Left ventricle myocardium superior (tissue), 1 donor: ENCODE measurements at regions not wholly inside any gene's neighbourhood (a gene's known extent, or its start where the extent isn't known, plus 50 kb on each side); places are given as distances from the start of the nearest gene placed in this dataset.

Experiments
- ATAC-seq: fragments of 200-7000 bp; cut with Tn5 transposase; one replicate; pipeline ENCODE4 v1.9.1; 2020; ENCODE audit warnings: mild to moderate bottlenecking, moderate library complexity
- DNase-seq: peaks from one replicate; pipeline ENCODE4 v3.0.0-alpha.2; 2020
- intact Hi-C: fragments of 100-400 bp; cut with micrococcal nuclease; formaldehyde crosslinking; loops from one replicate; pipeline ENCODE4 v1.11.0; 2022
- donor health status: DM: no; HTN: yes; CAD: no; lungs with severe emphysema.

DNA sequence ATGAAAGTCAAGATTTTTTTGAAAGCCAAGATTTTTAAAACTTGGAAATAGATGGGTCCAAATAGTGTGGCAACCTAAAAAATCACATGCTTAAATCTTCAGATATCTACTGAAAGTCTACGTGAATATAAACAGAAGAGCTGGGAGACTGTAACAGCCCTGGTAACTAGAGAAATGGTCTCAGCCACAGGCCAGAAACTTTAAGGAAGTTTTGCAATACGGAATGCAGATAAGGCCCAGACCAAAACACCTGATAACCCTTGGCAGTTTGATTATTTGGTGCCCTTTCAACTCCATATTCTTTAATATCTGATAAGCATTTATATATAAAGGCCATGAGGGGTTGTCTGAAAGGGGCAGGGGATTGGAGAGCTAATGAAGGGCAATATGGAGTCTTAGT is 537.3 kb upstream of the TGFBR2 start:
- intact Hi-C loops = no loop called here
- DNase-seq (no peak), ATAC-seq (no peak)

DNA sequence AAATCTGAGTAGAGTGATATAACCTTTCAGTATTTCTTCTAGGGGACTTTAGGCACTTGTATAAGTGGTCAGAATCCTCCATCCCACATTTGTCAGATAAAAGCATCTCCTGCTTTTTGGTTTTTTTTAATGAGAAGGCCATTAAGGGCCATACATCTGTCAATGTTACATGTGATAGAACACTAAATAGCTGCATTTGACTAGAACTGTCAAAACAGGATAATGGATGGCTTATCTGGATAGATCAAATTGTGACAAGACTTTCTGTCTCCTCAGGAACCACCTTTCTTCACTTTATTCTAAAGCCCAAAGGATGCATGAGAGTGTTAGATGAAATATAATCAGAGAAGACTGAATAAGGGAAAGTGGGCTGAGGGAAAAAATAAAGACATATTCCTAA is 533.4 kb upstream of the TGFBR2 start:
- intact Hi-C loops = no loop called here
- DNase-seq (no peak), ATAC-seq (no peak)

DNA sequence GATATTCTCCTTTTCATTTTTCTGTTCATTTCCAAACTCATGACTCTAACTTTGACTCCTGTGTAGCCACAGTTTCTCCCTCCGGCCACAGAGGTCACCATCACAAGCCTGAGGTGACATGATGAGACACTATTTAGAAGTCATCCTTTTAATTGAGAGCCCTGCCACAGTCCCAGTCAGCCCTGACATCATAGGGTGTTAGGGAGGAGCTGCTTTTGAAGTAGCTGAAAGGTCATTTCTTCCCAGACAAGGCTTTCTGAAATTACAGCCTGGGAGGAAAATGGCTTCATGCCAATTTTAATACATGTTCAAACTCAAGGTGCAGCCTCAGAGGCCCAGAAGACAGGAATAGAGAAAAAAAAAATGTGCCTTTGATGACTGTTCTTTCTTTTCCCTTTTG is 532.8 kb upstream of the TGFBR2 start:
- DNase-seq = no peak
- intact Hi-C loops = no loop called here
- no peak for ATAC-seq

DNA sequence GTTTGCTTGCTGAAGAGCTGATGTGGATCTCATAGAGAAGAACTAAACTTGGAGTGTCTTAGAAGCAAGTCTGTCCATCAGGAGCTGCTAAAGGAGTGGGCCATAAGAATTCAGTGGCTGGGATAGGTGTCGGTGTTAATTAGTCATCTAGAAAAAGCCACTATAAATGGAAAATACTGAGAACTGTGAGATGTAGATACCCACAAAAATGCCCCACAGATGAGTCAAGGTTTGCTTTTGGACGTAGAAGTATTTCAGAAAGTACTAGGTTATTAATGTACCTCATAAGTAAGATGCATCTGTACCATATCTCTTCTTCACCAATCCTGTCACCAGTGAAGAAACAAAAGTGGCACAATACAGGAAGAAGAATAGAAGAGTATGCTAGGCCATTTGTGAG is 530.9 kb upstream of the TGFBR2 start:
- DNase-seq (no peak), ATAC-seq (no peak)
- intact Hi-C loops = no loop called here

DNA sequence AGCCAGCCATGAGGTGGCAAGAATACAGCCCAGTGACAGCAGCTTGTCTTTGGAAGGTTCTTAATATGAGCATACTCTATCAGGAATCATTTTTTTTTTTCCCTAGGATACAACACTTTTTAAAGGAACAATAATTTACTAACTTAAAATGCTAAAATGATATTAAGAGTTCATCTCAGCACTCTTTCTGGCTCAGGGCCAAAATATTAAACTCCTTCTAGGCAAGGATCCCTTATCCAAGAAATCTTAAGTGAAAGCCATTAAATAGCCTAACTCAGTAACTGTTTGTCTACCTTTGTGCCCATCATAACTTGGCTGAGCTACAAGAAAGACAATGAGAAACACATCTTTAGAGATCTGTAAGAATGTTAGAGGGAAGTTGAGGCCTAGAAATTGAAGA is 529.5 kb upstream of the TGFBR2 start:
- no peak for DNase-seq
- intact Hi-C loops = no loop called here
- ATAC-seq = no peak

DNA sequence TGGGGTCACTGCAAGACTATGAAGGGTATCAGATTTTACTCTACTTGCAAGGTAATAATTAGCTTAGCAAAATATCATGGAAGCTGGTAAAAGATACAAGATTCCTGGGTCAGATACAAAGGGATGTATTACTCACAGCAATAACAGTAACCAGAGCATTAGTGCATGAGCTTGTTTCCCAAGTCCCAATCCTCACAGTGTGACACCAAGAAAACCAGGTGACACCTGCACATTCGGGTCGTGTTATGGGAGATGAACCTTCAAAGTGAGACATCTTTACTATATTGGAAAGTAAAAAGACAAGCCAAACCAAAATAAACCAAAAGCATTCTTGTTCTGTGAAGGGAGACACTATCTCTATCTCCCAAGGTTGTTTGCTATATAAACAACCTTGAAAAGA is 528.7 kb upstream of the TGFBR2 start:
- no peak for ATAC-seq
- intact Hi-C loops = no loop called here
- DNase-seq = no peak

DNA sequence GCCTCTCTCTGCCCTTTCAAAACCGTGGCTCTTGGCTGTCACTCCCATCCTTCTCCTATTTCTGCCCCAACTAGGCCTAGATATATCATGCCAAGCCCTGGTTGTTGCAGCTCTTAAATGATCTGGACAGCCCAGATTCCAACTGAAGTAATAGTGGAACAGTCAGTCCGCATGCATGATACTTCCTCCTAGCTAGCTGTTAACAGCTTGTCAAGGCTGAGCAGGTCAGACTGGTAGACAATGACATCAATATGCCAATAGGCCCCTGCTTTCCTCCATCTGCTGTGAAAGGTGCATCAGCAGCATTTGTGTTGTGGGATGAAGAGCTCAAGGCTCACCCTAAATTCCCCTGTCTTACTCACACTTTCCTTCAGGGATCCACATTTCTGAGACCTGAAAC is 527.7 kb upstream of the TGFBR2 start:
- intact Hi-C loops = no loop called here
- no peak for DNase-seq
- peak; percentile 38 for ATAC-seq

DNA sequence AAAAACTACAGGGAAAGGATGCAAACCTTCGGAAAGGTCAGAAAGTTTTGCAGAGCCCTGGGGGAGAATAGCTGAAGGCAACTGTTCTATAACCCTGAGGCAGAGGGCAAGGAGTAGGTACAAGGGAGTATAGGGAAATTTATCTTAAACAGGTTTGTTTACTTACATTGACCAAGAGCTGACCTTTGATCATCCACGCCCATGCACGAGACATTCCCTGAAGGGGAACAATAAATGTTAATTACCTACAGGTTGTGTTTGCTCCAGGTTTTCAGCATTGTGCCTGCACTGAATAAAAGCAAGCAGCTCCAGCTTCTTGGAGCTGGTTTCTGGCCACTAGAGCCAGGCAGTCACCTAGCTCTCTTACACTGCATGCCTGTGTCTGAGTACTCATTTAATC is 524.5 kb upstream of the TGFBR2 start:
- ATAC-seq (no peak), DNase-seq (no peak)
- intact Hi-C loops = no loop called here

DNA sequence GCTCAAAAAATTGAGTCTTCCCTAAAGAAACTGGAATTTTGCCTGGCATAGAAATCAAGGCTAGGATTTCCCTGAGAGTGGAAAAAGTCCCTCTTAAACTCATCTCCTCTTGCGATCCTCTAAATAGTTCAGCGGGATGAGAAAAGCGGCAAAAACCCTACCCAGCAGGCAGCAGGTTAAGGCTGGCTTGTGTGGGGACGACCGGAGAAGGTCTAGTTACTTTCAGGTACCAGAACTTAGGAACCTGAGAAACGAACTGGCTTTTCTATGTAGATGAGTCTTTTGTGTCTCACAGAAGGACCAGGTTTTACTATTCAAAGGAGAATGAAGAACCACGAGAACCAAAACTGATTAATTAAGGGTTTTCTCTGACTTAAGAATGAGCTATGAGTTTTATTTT is 523.7 kb upstream of the TGFBR2 start:
- ATAC-seq (no peak), DNase-seq (no peak)
- intact Hi-C loops = no loop called here

DNA sequence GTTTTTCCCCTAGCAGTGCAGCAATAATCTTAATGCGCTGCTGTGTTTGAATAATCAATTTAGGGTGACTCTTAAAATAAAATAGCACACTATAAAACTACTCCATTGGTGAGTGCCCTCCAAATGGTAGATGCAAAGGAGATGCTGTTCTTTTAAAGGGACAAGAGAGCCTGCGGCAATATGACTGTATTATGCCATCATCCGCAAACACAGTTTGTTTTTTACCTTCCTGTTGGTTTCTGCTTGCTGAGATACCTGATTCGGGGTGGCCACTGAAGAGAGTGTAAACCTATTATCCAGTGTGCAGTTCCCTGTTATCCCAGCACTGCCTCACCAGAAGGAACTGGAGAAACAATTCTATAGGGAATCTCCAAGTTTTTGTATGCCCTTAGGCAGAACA is 523.1 kb upstream of the TGFBR2 start:
- no peak for ATAC-seq
- DNase-seq = no peak
- intact Hi-C loops = no loop called here

DNA sequence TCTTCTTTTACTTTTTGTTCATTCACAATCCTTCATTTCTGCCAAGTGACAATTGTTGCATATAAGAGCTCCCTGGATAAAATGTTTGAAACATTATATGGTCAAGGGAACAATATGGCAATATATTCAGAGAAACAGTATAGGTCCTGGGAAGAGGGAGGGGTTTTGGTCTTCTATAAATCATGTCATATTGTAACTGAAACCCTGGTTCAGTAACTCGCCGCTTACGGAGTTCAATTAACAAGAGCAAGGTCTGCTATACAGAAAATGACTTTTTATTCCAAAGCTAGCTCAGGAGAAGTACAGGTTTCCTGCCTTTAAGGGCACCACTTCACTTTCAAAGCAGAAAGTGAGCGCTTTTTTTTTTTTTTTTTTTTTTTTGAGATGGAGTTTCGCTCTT is 522.1 kb upstream of the TGFBR2 start:
- intact Hi-C loops = no loop called here
- DNase-seq (no peak), ATAC-seq (no peak)

DNA sequence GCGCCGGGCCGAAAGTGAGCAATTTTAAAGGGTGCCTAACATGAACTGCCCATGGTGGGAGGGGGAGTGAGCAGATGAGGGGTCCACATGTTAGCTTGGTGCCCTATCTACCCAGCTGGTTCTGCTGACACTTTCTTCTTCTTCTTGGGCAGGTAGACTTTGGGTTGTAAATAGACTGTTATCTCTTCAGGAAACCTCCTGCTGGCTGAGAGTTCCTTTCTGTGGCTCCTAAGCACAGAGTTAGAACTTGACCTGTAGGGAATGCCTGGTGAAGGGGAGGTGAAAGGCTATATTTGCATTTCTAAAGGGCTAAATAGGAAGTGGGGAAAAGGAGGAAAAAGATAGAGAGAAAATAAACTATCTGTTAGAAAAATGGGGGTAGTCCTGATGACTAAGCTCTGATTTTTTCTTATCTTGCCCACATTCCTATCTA is 521.4 kb upstream of the TGFBR2 start:
- intact Hi-C loops = no loop called here
- ATAC-seq (no peak), DNase-seq (no peak)

DNA sequence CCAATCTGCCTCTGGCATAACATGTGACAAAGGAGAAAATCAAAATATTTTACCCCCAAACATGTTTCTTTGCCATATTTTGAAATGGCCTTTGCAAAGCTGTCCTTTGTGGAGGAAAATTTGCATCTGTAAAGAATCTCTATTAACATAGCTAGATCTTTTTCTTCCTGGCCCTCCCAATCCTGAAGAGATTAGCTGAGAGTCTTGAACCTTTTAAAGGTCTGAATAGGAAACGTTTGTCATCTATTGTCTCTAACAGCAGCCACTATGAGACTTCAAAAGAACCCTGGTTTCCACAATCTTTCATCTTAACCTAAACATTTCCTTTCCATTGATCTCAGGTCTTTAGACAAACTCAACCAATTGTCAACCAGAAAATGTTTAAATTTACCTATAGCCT is 520.9 kb upstream of the TGFBR2 start:
- no peak for DNase-seq
- intact Hi-C loops = no loop called here
- no peak for ATAC-seq

DNA sequence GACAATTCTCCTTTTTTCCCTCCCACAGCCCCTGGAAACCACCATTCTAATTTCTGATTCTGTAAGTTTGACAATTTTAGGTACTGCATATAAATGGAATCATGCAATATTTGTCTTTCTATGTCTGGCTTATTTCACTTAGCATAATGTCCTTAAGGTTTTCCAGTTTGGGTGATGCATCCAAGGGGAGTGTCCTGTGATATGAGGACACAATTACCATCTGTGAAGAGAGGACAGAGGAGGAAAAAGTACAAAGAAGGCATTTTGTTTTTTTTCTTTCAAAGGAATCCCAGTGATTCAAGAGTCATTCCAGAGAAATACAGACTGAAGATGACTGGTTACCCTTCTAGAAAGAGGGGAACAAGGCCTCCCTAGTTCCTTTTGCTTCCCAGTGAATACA is 514.7 kb upstream of the TGFBR2 start:
- intact Hi-C loops = no loop called here
- ATAC-seq (no peak), DNase-seq (no peak)

DNA sequence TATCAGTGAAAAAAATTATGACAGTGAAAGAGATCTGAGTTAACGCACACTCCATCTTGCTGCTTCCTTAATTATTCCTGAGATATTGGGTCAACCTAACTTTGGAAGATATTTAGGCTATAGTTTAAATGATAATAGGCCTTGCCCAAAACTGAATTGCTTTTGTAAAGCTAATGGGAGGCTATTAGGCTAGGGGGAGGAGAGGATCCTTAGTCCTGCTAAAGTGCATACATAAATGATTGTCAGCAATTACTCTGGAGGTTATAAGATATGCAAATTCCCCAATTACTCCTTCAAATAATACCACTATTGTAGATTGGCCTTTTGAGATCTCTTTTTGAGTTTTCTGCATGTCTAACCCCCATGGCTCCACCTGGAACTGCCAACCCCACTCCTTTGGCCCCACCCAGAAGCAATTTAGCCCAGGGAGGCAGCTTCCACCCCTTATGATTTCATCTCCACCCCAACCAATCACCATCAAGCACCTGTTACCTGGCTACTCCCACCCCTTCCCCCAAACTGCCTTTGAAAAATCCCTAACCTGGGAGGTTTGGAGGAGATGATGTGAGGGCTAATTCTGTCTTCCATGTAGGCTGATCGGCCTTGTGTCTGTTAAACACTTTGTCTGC is 509.3 kb upstream of the TGFBR2 start:
- DNase-seq (no peak), ATAC-seq (no peak)
- intact Hi-C loops = no loop called here

DNA sequence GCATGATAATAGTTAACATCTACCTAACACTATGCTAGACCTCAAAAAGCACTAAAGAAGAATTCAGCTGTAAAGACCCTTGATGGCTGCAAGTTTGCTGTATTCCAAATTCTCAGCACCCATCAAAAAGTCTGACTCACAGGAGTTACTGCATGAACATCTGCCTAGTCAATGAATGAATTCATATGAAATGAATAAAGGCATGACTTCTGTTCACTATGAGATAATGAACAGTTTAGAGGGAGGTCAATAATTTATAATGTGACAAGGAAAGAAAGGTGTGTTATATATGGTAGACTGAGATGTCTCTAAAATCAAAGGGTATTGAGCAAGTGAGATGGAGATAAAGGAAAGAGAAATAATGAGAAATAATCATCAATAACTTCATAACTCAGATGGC is 508.2 kb upstream of the TGFBR2 start:
- DNase-seq (no peak), ATAC-seq (no peak)
- intact Hi-C loops = no loop called here

DNA sequence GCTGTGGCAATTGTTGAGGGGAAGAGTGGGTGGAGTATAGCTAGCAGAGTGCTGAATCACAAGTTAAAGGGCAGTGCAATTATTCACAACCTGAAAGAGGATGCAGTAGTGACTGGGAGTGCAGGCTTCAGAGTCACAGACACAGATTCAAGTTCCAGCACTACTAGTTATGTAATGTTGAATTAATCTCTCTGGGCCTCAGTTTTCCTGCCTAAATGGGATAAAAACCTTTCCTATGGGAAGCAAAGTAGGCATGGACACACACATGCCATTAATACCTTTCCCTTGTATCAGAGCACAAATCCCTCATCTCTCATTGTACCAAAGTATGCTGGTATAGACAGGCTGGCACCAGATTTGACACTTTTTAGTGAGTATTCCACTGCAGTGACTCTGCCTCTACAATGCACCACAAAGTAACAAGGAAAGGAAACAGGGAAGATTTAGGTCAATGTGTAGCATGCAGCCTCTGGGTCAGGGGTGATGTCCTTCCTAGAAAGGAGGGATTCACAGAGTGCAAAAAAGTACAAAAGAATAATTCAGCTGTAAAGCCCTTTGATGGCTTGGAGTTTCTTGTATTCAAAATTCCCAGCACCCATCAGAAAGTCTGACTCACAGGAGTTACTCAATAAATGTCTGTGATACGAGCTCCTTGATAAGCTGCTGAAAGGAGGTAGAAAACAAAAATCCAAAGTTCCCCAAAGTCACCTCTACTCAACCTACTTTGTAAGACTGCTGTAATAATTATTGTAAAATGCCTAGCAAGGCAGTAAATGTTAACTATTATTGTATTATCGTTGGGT is 507.5 kb upstream of the TGFBR2 start:
- intact Hi-C loops = no loop called here
- ATAC-seq (no peak), DNase-seq (no peak)

DNA sequence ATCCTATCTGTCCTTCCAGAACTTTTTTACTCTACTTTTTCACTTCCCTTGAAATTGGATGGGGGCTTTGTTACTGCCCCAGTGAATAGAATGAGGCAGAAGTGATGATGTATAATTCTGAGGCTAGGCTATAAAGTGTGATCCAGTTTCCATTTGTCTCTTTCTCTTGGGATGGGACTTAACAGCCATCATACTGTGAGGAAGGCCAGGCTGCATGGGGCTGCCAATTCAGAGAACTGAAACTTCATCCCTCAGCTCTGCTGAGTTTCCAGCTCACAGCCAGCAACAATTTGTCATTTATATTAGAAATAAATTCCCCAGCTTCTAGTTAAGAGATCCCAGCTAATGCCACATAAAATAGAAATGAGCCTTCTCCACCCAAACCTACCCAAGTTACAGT is 504.0 kb upstream of the TGFBR2 start:
- intact Hi-C loops = no loop called here
- ATAC-seq (no peak), DNase-seq (no peak)

DNA sequence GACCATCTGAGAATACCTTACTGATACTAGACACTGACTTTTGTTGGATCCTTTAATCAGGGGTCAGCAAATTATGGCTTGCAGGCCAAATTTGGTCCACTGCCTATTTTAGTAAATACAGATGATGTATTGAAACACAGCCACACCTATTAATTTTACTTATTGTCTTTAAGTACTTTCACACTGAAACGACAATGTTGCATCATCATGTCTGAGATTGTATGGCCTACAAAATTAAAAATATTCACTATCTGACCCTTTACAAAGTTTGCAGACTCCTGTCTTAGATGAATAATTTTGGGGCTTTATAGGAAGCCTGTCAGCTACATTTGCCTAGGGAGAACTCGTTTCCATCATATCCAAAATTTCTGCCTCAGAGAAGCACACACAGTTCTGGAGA is 503.2 kb upstream of the TGFBR2 start:
- intact Hi-C loops = no loop called here
- DNase-seq = no peak

DNA sequence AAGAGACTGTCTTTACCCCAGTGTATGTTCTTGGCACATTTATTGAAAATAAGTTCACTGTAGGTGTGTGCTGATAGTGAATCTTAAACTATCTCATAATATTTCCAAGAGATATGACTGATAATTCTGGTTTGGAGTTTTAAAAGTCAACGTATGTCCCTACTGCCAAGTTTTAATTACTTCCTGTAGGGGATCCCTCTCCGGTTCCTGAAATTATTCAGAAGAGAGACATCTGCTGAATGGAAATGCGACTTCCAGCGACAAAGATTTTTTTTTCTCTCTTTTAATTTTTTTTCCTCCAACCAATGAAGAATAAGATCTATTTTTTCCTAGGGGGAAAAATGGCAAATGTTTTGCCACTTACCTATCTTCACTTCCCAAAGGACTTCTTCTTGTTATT is 498.9 kb upstream of the TGFBR2 start:
- DNase-seq (no peak), ATAC-seq (no peak)
- intact Hi-C loops = no loop called here

More for the DNA sequence above, 503.2 kb upstream of the TGFBR2 start:
- no peak for ATAC-seq

DNA sequence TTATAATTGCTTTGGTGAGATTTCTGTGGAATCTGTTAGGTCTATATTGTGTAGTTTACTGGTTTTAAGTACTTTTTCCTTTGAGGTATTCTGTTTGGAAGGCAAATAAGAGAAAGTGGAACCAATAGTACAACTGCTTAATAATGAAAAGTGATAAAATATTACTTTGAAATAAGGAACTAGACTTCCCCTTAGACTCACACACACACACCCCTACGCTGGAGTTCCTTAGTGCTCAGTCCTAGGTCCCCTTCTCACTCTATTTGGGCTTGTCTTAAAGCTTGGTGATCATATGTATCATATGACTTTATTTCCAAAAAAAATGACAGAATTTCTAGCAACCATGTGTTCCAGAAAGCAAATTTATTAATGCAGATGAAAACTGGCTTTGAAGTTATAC is 494.0 kb upstream of the TGFBR2 start:
- intact Hi-C loops = loop anchor here (5.0 to 10.0 kb wide), 2 partner anchors 85 to 582 kb away; no protein-coding TSS in a partner anchor
- ATAC-seq = no peak
- DNase-seq = no peak
